Calu3 (cell line): ENCODE measurements at regions not wholly inside any gene's neighbourhood (a gene's known extent, or its start where the extent isn't known, plus 50 kb on each side); places are given as distances from the start of the nearest gene placed in this dataset.
"Not testable (repeated sequence)": the region's sequence is repeated elsewhere in the genome, so short reads cannot be mapped to it uniquely, and the experiment has no call there.

Source experiments
- BruUV-seq: library from RNA; stranded (reverse); fragments of 400-500 nt; replicated peaks from 2 replicates; lab custom pipeline; 2021; lab: Mats Ljungman, UMichigan
- CTCF ChIA-PET: fragments of 300-600 bp; sonication (Branson Sonifier 250); formaldehyde crosslinking; loops from one replicate; lab custom pipeline; 2022; ENCODE audit warnings: antibody characterized with exemption; lab: Charles Lee
- DNase-seq: peaks from one replicate; pipeline ENCODE4 v3.0.0; 2022
- H3K27ac Mint-ChIP-seq: one replicate; pipeline ENCODE4 v1.8.0; 2022; ENCODE audit warnings: mixed read lengths; ENCODE audit not compliant: unreplicated experiment
- H3K27me3 Mint-ChIP-seq: one replicate; pipeline ENCODE4 v1.8.0; 2022; ENCODE audit warnings: mixed read lengths; ENCODE audit not compliant: unreplicated experiment
- H3K36me3 Mint-ChIP-seq: one replicate; pipeline ENCODE4 v1.8.0; 2022; ENCODE audit warnings: mild to moderate bottlenecking, moderate library complexity, mixed read lengths; ENCODE audit not compliant: insufficient read depth, unreplicated experiment
- H3K4me1 Mint-ChIP-seq: one replicate; pipeline ENCODE4 v1.8.0; 2022; ENCODE audit warnings: mild to moderate bottlenecking, low read depth, mixed read lengths; ENCODE audit not compliant: unreplicated experiment
- H3K4me3 Mint-ChIP-seq: one replicate; pipeline ENCODE4 v1.8.0; 2022; ENCODE audit warnings: mild to moderate bottlenecking, low read depth, moderate library complexity, mixed read lengths; ENCODE audit not compliant: unreplicated experiment
- H3K9me3 Mint-ChIP-seq: one replicate; pipeline ENCODE4 v1.8.0; 2022; ENCODE audit warnings: low read depth, mixed read lengths; ENCODE audit not compliant: unreplicated experiment
- intact Hi-C: fragments of 100-400 bp; cut with micrococcal nuclease; formaldehyde crosslinking; loops from one replicate; pipeline ENCODE4 v1.10.0; 2022; ENCODE audit not compliant: unreplicated experiment
- TF ChIP-seq, protein P1 (sequence below): fragments of 200-600 bp; IDR thresholded peaks from one replicate; pipeline ENCODE4 v1.8.0; 2022; ENCODE audit warnings: antibody characterized with exemption; ENCODE audit not compliant: unreplicated experiment

DNA sequence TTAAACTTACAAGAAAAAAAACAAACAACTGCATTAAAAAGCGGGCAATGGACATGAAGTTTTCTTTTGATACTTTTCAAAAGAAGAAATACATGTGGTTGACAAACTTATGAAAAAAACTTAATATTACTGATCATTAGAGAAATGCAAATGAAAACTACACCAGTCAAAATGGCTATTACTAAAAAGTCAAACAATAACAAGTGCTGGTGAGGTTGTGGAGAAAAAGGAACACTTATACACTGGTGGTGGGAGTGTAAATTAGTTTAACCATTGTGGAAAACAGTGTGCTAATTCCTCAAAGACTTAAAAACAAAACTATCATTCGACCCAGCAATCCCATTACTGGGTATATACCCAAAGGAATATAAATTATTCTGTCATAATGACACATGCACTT is 311.6 kb downstream of the ISL1 start:
- TF ChIP-seq, protein P1, sequence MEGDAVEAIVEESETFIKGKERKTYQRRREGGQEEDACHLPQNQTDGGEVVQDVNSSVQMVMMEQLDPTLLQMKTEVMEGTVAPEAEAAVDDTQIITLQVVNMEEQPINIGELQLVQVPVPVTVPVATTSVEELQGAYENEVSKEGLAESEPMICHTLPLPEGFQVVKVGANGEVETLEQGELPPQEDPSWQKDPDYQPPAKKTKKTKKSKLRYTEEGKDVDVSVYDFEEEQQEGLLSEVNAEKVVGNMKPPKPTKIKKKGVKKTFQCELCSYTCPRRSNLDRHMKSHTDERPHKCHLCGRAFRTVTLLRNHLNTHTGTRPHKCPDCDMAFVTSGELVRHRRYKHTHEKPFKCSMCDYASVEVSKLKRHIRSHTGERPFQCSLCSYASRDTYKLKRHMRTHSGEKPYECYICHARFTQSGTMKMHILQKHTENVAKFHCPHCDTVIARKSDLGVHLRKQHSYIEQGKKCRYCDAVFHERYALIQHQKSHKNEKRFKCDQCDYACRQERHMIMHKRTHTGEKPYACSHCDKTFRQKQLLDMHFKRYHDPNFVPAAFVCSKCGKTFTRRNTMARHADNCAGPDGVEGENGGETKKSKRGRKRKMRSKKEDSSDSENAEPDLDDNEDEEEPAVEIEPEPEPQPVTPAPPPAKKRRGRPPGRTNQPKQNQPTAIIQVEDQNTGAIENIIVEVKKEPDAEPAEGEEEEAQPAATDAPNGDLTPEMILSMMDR = no peak
- BruUV-seq = no TSS peak
- intact Hi-C loops = loop anchor here (10.0 kb wide), 1 partner anchor 130 kb away; no protein-coding TSS in a partner anchor
- Mint-ChIP-seq H3K4me3 (no peak overlapping the region), H3K27ac (no peak overlapping the region), H3K27me3 (no peaks in the 10 kb centered on the region), H3K4me1 (no peaks in the 10 kb centered on the region), H3K36me3 (no peaks in the 10 kb centered on the region), H3K9me3 (no peaks in the 10 kb centered on the region)
- DNase-seq = no peak
- CTCF ChIA-PET = no interaction called here

DNA sequence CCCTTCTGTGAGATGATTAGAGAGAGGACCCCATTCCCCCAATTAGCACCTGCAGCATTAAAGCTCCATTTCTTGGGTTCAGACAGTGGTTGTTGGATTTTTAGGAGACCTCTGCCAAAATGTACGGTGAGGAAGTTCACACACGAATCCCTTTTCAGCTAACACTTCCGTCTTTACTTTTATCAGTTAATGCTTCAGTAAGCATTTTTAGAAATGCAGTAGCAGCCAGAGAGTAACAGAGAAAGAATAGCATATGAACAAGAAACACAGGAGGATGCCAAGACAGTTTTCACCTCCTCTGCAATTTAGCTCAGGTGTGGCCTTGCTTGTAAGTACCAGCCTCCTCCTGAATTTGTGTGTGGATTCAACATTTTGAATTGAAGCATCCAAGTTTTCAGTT is 312.9 kb downstream of the ISL1 start:
- H3K4me1 Mint-ChIP-seq = no peaks in the 10 kb centered on the region
- no peaks in the 10 kb centered on the region for H3K9me3 Mint-ChIP-seq
- TF ChIP-seq, protein P1 = no peak
- BruUV-seq = no TSS peak
- intact Hi-C loops = loop anchor here (10.0 kb wide), 1 partner anchor 129 kb away; no protein-coding TSS in a partner anchor
- no peaks in the 10 kb centered on the region for H3K36me3 Mint-ChIP-seq
- DNase-seq = no peak
- no peak overlapping the region for H3K4me3 Mint-ChIP-seq
- H3K27me3 Mint-ChIP-seq = no peaks in the 10 kb centered on the region
- no peak overlapping the region for H3K27ac Mint-ChIP-seq
- CTCF ChIA-PET = interaction anchor here (0.5 kb wide), 1 partner anchor 306 kb away, joined by 3 read pairs; no protein-coding TSS in a partner anchor

DNA sequence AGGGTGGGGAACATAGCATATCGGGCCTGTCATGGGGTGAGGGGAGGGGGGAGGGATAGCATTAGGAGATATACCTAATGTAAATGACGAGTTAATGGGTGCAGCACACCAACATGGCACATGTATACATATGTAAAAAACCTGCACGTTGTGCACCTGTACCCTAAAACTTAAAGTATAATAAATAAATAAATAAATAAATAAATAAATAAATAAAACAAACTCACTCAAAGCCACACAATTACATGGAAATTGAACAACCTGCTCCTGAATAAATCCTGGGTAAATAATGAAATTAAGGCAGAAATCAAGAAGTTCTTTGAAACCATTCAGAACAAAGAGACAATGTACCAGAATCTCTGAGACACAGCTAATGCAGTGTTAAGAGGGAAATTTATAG is 318.8 kb downstream of the ISL1 start:
- H3K27ac Mint-ChIP-seq, DNase-seq, CTCF ChIA-PET, H3K4me3 Mint-ChIP-seq, intact Hi-C loops, H3K27me3 Mint-ChIP-seq, BruUV-seq, H3K4me1 Mint-ChIP-seq, H3K36me3 Mint-ChIP-seq, H3K9me3 Mint-ChIP-seq: not testable (repeated sequence)

DNA sequence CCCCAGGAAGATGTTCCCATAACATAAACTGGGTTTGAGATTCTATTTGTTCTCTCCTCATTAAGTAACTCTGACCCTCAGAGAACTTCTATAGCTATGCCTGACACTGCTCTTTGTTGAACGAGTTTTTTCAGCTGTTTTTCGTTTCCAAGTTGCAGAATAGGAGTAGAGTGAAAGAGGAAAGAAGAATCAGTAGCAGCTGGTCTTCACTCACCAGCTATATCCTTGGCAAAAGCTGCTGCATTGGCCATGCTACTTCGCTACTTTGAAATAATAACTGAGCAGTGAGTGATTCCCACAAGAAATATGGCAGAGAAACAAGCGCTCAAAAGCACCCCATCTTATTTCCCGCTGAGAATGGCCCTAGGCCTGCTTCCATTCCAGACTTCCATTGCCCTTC is 329.0 kb downstream of the ISL1 start:
- no peak for DNase-seq
- CTCF ChIA-PET = interaction anchor here (0.6 kb wide), 1 partner anchor 1130 kb away, joined by 4 read pairs; no protein-coding TSS in a partner anchor
- Mint-ChIP-seq H3K36me3 (no peaks in the 10 kb centered on the region), H3K9me3 (peaks cover 3% of the 10 kb centered on the region), H3K27me3 (no peaks in the 10 kb centered on the region), H3K27ac (no peak overlapping the region), H3K4me3 (no peak overlapping the region), H3K4me1 (no peaks in the 10 kb centered on the region)
- TF ChIP-seq, protein P1 = no peak
- intact Hi-C loops = no loop called here
- BruUV-seq = no TSS peak

DNA sequence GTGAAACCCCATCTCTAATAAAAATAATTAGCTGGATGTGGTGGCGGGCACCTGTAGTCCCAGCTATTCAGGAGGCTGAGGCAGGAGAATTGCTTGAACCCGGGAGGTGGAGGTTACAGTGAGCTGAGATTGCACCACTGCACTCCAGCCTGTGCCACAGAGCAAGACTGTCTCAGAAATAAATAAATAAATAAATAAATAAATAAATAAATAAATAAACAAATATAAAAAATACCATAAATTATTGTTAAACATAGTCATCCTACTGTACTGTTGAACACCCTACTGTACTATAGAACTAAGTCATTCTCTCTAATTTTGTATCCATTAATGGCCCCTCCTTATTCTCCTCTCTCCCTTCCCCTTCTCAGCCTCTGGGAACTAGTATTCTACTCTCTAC is 332.2 kb downstream of the ISL1 start:
- DNase-seq, H3K9me3 Mint-ChIP-seq, H3K27me3 Mint-ChIP-seq: not testable (repeated sequence)

More for the DNA sequence above, 332.2 kb downstream of the ISL1 start:
- peak overlapping the region; percentile 13 for H3K27ac Mint-ChIP-seq
- BruUV-seq, H3K4me1 Mint-ChIP-seq, H3K36me3 Mint-ChIP-seq, intact Hi-C loops, H3K4me3 Mint-ChIP-seq: not testable (repeated sequence)
- CTCF ChIA-PET = interaction anchor here (0.7 kb wide), 1 partner anchor 427 kb away, joined by 3 read pairs; no protein-coding TSS in a partner anchor
